B cell (primary cell): ENCODE measurements at regions not wholly inside any gene's neighbourhood (a gene's known extent, or its start where the extent isn't known, plus 50 kb on each side); places are given as distances from the start of the nearest gene placed in this dataset.

Source experiments
- ATAC-seq: fragments of 200-7000 bp; cut with Tn5 transposase; one replicate; pipeline ENCODE4 v1.10.0; 2021; ENCODE audit warnings: low read depth, mild to moderate bottlenecking, moderate number of reproducible peaks, moderate library complexity
- CTCF ChIA-PET: fragments of 350-600 bp; sonication (Branson Sonifier 250); formaldehyde crosslinking; loops from one replicate; lab custom pipeline; 2021; ENCODE audit warnings: antibody characterized with exemption, inconsistent platforms; lab: Charles Lee
- POLR2A ChIA-PET: fragments of 350-600 bp; sonication (Branson Sonifier 250); formaldehyde crosslinking; loops from one replicate; lab custom pipeline; 2021; ENCODE audit warnings: antibody characterized with exemption; lab: Charles Lee
- DNase-seq: peaks from one replicate; pipeline ENCODE4 v3.0.0; 2013
- H2AFZ ChIP-seq: 2 replicates; pipeline ENCODE4 v1.6.1; 2012; ENCODE audit warnings: mild to moderate bottlenecking, low read depth, low read length; ENCODE audit not compliant: insufficient read depth, poor library complexity, severe bottlenecking
- H3K27ac ChIP-seq, 2 donors: 1 replicate in 1 of 2; 2 replicates in 1 of 2; pipeline ENCODE4 v1.5.1; 2012 to 2013; ENCODE audit warnings: low read length in 2 of 2, mild to moderate bottlenecking in 2 of 2, moderate library complexity in 1 of 2
- H3K27me3 ChIP-seq, 4 experiments: fragments of 200-600 bp in 1 of 4; sonication (generic) in 1 of 4; replicated peaks in 1 of 4; 1 replicate in 2 of 4; 2 replicates in 2 of 4; pipeline versions ENCODE4 v1.6.1 to v1.7.0; 2013 to 2016; ENCODE audit warnings: low read length in 3 of 4, mild to moderate bottlenecking in 2 of 4, mixed read lengths in 1 of 4, moderate library complexity in 1 of 4; ENCODE audit not compliant: insufficient read depth in 4 of 4, control insufficient read depth in 3 of 4; ENCODE audit errors: control extremely low read depth in 1 of 4
- H3K36me3 ChIP-seq, 2 experiments: replicated peaks in 1 of 2; 1 replicate in 1 of 2; 2 replicates in 1 of 2; pipeline versions ENCODE4 v1.6.1 to v1.7.1; 2013; ENCODE audit warnings: low read length in 1 of 2; ENCODE audit not compliant: insufficient read depth in 2 of 2, control insufficient read depth in 1 of 2; ENCODE audit errors: control extremely low read depth in 1 of 2, extremely low read depth in 1 of 2
- H3K4me1 ChIP-seq, 2 donors: fragments of 200-600 bp in 1 of 2; sonication (generic) in 1 of 2; 1 replicate in 1 of 2; 2 replicates in 1 of 2; pipeline versions ENCODE4 v1.5.1 to v1.6.1; 2013 to 2017; ENCODE audit warnings: low read length in 2 of 2; ENCODE audit not compliant: control insufficient read depth in 2 of 2, insufficient read depth in 2 of 2
- H3K4me2 ChIP-seq: replicated peaks from 2 replicates; pipeline ENCODE3; 2012; ENCODE audit warnings: mild to moderate bottlenecking, low read depth, low read length; ENCODE audit not compliant: poor library complexity, severe bottlenecking
- H3K4me3 ChIP-seq, 5 experiments: fragments of 200-600 bp in 1 of 5; sonication (generic) in 1 of 5; 1 replicate in 3 of 5; 2 replicates in 2 of 5; pipeline versions ENCODE4 v1.5.1 to v1.7.0; 2011 to 2016; ENCODE audit warnings: low read length in 4 of 5, mild to moderate bottlenecking in 4 of 5, low read depth in 2 of 5, control low read depth in 1 of 5, moderate library complexity in 1 of 5; ENCODE audit not compliant: insufficient read depth in 1 of 5; ENCODE audit errors: control extremely low read depth in 1 of 5, extremely low read depth in 1 of 5
- H3K79me2 ChIP-seq: fragments of 200-600 bp; sonication (generic); one replicate; pipeline ENCODE4 v1.6.0; 2016; ENCODE audit warnings: low read length; ENCODE audit not compliant: control insufficient read depth, insufficient read depth
- H3K9ac ChIP-seq: fragments of 200-600 bp; sonication (generic); 2 replicates; pipeline ENCODE4 v1.6.1; 2017; ENCODE audit warnings: mild to moderate bottlenecking, low read length, moderate library complexity
- H3K9me3 ChIP-seq, 3 donors: one replicate each; pipeline versions ENCODE4 v1.6.1 to v1.7.1; 2013; ENCODE audit warnings: low read length in 2 of 3; ENCODE audit not compliant: control insufficient read depth in 2 of 3, insufficient read depth in 1 of 3; ENCODE audit errors: control extremely low read depth in 1 of 3
- H4K20me1 ChIP-seq: 2 replicates; pipeline ENCODE4 v1.6.0; 2012; ENCODE audit warnings: mild to moderate bottlenecking, low read length; ENCODE audit not compliant: insufficient read depth, control insufficient read depth, poor library complexity, severe bottlenecking
- H3K27ac Mint-ChIP-seq: one replicate; pipeline ENCODE4 v1.8.0; 2021; ENCODE audit warnings: mixed read lengths
- H3K27me3 Mint-ChIP-seq: one replicate; pipeline ENCODE4 v1.8.0; 2021; ENCODE audit warnings: mixed read lengths
- H3K4me1 Mint-ChIP-seq: one replicate; pipeline ENCODE4 v1.8.0; 2021; ENCODE audit warnings: mixed read lengths
- H3K4me3 Mint-ChIP-seq: one replicate; pipeline ENCODE4 v1.8.0; 2021; ENCODE audit warnings: mixed read lengths
- H3K9me3 Mint-ChIP-seq: one replicate; pipeline ENCODE4 v1.8.0; 2022; ENCODE audit warnings: mixed read lengths; ENCODE audit not compliant: insufficient read depth
- CTCF ChIP-seq: fragments of 200-600 bp; IDR thresholded peaks from one replicate; pipeline ENCODE4 v1.8.0; 2022; ENCODE audit warnings: antibody characterized with exemption, mild to moderate bottlenecking
- EZH2 ChIP-seq: IDR thresholded peaks from 2 replicates; pipeline ENCODE4 v1.6.1; 2012; ENCODE audit warnings: borderline replicate concordance, low read depth, mild to moderate bottlenecking, moderate library complexity, low read length; ENCODE audit not compliant: insufficient read depth, poor library complexity, severe bottlenecking
- WGBS: methylation state at CpG from one replicate; pipeline ENCODE4 v1.1.5; 2013; ENCODE audit warnings: missing lambda C conversion rate; ENCODE audit not compliant: insufficient coverage; 5-methylcytosine and 5-hydroxymethylcytosine counted together
- intact Hi-C: fragments of 100-400 bp; cut with micrococcal nuclease; formaldehyde crosslinking; loops from one replicate; pipeline ENCODE4 v1.10.0; 2022

- intact Hi-C loops, result no loop called here
- TF ChIP-seq CTCF (no peak), EZH2 (no peak)
- no peaks in the 10 kb centered on the region for H3K36me3 ChIP-seq
- ChIA-PET CTCF (interaction anchor here (1.4 kb wide), 1 partner anchor 808 kb away, joined by 5 read pairs; no protein-coding TSS in a partner anchor), POLR2A (no interaction called here)
- Mint-ChIP-seq H3K27me3 (no peaks in the 10 kb centered on the region), H3K9me3 (no peaks in the 10 kb centered on the region), H3K4me3 (no peak overlapping the region), H3K27ac (no peak overlapping the region), H3K4me1 (no peaks in the 10 kb centered on the region)
- H2AFZ ChIP-seq, result no peak overlapping the region
- no peaks in the 10 kb centered on the region for H4K20me1 ChIP-seq
- no peaks in the 10 kb centered on the region for H3K27me3 ChIP-seq
- no peaks in the 10 kb centered on the region for H3K79me2 ChIP-seq
- DNase-seq, result no peak
- no peak overlapping the region for H3K4me2 ChIP-seq
- H3K9ac ChIP-seq, result no peak overlapping the region
- no peaks in the 10 kb centered on the region for H3K9me3 ChIP-seq
- no peak for ATAC-seq
- no CpG with 5 or more reads among the region's 2 CpGs for WGBS
- H3K27ac ChIP-seq, result no peak overlapping the region
- H3K4me1 ChIP-seq, result no peaks in the 10 kb centered on the region
- H3K4me3 ChIP-seq, result no peak overlapping the region
These were observed 389.7 kb downstream of the TAF11L14 start for GRCh38 chr5:18023986-18024385.

DNA sequence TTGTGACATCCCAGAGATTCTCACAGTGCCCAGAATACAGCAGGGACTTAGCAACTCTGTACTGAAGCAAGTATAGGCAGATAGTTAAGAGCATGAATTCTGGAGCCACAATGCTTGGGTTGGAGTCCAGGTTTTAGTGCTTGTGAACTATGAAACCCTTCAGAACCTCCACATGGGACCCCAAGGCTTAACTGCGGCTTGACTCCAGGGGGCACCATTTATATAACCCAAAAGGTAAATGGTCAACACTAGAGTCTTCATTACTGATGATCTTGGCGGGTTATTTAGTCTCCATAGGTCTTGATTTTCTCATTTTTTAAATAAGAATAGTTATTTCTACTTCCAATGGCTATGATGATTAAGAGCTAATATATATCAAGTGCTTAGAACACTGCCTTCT is 390.3 kb downstream of the TAF11L14 start:
- H3K27ac ChIP-seq, result no peak overlapping the region
- no peaks in the 10 kb centered on the region for H3K27me3 Mint-ChIP-seq
- no peak overlapping the region for H3K9ac ChIP-seq
- TF ChIP-seq EZH2 (no peak), CTCF (no peak)
- no peak overlapping the region for H2AFZ ChIP-seq
- no peak overlapping the region for H3K4me3 ChIP-seq
- no CpG with 5 or more reads among the region's 2 CpGs for WGBS
- no peaks in the 10 kb centered on the region for H3K27me3 ChIP-seq
- no peaks in the 10 kb centered on the region for H3K9me3 Mint-ChIP-seq
- no peaks in the 10 kb centered on the region for H3K9me3 ChIP-seq
- no peaks in the 10 kb centered on the region for H3K36me3 ChIP-seq
- no peaks in the 10 kb centered on the region for H3K4me1 ChIP-seq
- H3K4me3 Mint-ChIP-seq, result no peak overlapping the region
- no peaks in the 10 kb centered on the region for H3K4me1 Mint-ChIP-seq
- POLR2A ChIA-PET, result no interaction called here
- intact Hi-C loops, result no loop called here
- H3K27ac Mint-ChIP-seq, result no peak overlapping the region
- H3K4me2 ChIP-seq, result no peak overlapping the region
- DNase-seq (no peak), ATAC-seq (no peak)
- H3K79me2 ChIP-seq, result no peaks in the 10 kb centered on the region
- CTCF ChIA-PET, result interaction anchor here (1.4 kb wide), 1 partner anchor 809 kb away, joined by 5 read pairs; no protein-coding TSS in a partner anchor
- H4K20me1 ChIP-seq, result no peaks in the 10 kb centered on the region
